ENCODE measurements at regions not wholly inside any gene's neighbourhood (a gene's known extent, or its start where the extent isn't known, plus 50 kb on each side); places are given as distances from the start of the nearest gene placed in this dataset.

GRCh38 chr22:22787151-22787550 is 100.5 kb upstream of the IGLL5 start:
- H3K9ac ChIP-seq (ENCODE audit: low read length): no peak overlapping the region
- no peak overlapping the region for H2BK120ac ChIP-seq (ENCODE audit: low read depth, low read length)
- H2BK15ac ChIP-seq (ENCODE audit: low read depth, poor library complexity, severe bottlenecking): no peak overlapping the region
- no peak overlapping the region for H2AK5ac ChIP-seq (ENCODE audit: low read length, severe bottlenecking)
- H3K23ac ChIP-seq (ENCODE audit: low read length in 2 of 2): no peak overlapping the region
- no peaks in the 10 kb centered on the region for H3K79me1 ChIP-seq (replicated peaks; ENCODE audit: low read length, poor library complexity, severe bottlenecking)
- H2BK5ac ChIP-seq (ENCODE audit: low read depth, low read length, poor library complexity, severe bottlenecking): no peak overlapping the region
- H2AFZ ChIP-seq (ENCODE audit: low read depth, low read length): no peak overlapping the region
- no peak overlapping the region for H3K27ac ChIP-seq (ENCODE audit: low read length, poor library complexity, severe bottlenecking)
- no peak for DNase-seq
- H3K4me1 ChIP-seq (ENCODE audit: control insufficient read depth, insufficient read depth, low read depth, low read length): no peaks in the 10 kb centered on the region
- H3K36me3 ChIP-seq (ENCODE audit: control insufficient read depth in 1 of 2, insufficient read depth in 2 of 2, low read depth in 1 of 2, low read length in 2 of 2): no peaks in the 10 kb centered on the region
- no peak overlapping the region for H3K14ac ChIP-seq (ENCODE audit: low read length in 2 of 2)
- H2BK12ac ChIP-seq (ENCODE audit: low read length in 2 of 2): no peak overlapping the region
- H4K8ac ChIP-seq (ENCODE audit: low read length): no peak overlapping the region
- H3K4me2 ChIP-seq (ENCODE audit: low read length, poor library complexity, severe bottlenecking): no peak overlapping the region
- H3K4me3 ChIP-seq (ENCODE audit: insufficient read depth in 1 of 2, low read depth in 1 of 2, low read length in 2 of 2): no peak overlapping the region
- no peak overlapping the region for H3K4ac ChIP-seq (ENCODE audit: low read depth in 1 of 2, low read length in 2 of 2)
- peaks cover 8 to 46% of the 10 kb centered on the region in 2 experiments for H3K27me3 ChIP-seq (ENCODE audit: control insufficient read depth in 1 of 2, insufficient read depth in 1 of 2, low read length in 2 of 2)
- H3K9me3 ChIP-seq (ENCODE audit: control insufficient read depth, low read length): no peaks in the 10 kb centered on the region
- H3K18ac ChIP-seq (ENCODE audit: low read depth in 1 of 2, low read length in 2 of 2): no peak overlapping the region
- no peak overlapping the region for H4K91ac ChIP-seq (ENCODE audit: low read length)
- 74% methylated on average over 6 of the region's 6 CpGs for WGBS

- Histone ChIP-seq H3K23ac (ENCODE audit: low read length in 2 of 2) (no peak overlapping the region), H3K4me1 (ENCODE audit: control insufficient read depth, insufficient read depth, low read depth, low read length) (no peaks in the 10 kb centered on the region), H2BK12ac (ENCODE audit: low read length in 2 of 2) (no peak overlapping the region), H4K8ac (ENCODE audit: low read length) (no peak overlapping the region), H2BK15ac (ENCODE audit: low read depth, poor library complexity, severe bottlenecking) (no peak overlapping the region), H3K14ac (ENCODE audit: low read length in 2 of 2) (no peak overlapping the region), H3K4me3 (ENCODE audit: insufficient read depth in 1 of 2, low read depth in 1 of 2, low read length in 2 of 2) (no peak overlapping the region), H3K36me3 (ENCODE audit: control insufficient read depth in 1 of 2, insufficient read depth in 2 of 2, low read depth in 1 of 2, low read length in 2 of 2) (no peaks in the 10 kb centered on the region), H3K18ac (ENCODE audit: low read depth in 1 of 2, low read length in 2 of 2) (no peak overlapping the region), H3K27me3 (ENCODE audit: control insufficient read depth in 1 of 2, insufficient read depth in 1 of 2, low read length in 2 of 2) (peaks cover 8 to 46% of the 10 kb centered on the region in 2 experiments), H2AFZ (ENCODE audit: low read depth, low read length) (no peak overlapping the region), H3K79me1 (replicated peaks; ENCODE audit: low read length, poor library complexity, severe bottlenecking) (no peaks in the 10 kb centered on the region), H3K9me3 (ENCODE audit: control insufficient read depth, low read length) (no peaks in the 10 kb centered on the region), H3K27ac (ENCODE audit: low read length, poor library complexity, severe bottlenecking) (no peak overlapping the region), H3K4me2 (ENCODE audit: low read length, poor library complexity, severe bottlenecking) (no peak overlapping the region), H3K9ac (ENCODE audit: low read length) (no peak overlapping the region), H2BK120ac (ENCODE audit: low read depth, low read length) (no peak overlapping the region), H4K91ac (ENCODE audit: low read length) (no peak overlapping the region), H3K4ac (ENCODE audit: low read depth in 1 of 2, low read length in 2 of 2) (no peak overlapping the region), H2AK5ac (ENCODE audit: low read length, severe bottlenecking) (no peak overlapping the region), H2BK5ac (ENCODE audit: low read depth, low read length, poor library complexity, severe bottlenecking) (no peak overlapping the region)
- WGBS: 63% methylated on average over 9 of the region's 9 CpGs
- peak; percentile 11 for DNase-seq
Observed at GRCh38 chr22:22787786-22788459, 99.7 kb upstream of the IGLL5 start.

DNA sequence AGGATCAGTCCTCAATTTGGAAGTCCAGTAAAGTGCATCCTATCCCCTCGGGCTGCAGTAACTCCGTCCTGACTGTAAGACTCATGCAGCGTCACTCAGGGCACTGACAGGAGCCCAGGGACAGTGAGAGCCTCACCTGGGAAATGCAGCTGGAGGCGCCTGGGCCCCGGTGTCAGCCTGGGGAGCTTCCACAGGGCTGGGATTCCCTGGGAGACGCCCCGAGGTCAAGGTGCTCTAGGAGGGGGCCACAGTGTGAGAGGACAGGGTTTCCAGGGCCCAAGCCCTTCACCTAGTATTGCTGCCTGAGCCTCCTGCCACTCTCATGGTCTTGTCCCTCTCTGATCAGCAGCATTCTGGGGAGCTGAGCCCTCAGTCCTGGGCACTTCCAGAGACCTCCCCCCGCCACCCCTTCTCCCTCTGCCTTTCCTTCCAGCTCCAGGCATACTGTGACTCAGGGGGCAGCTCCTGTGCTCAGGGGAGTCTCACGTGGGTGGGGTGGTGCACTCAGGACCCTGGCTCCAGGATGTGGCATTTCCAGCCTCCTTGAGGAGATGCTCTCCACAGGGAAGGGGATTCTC is 99.1 kb upstream of the IGLL5 start:
- Histone ChIP-seq H3K14ac (ENCODE audit: low read length in 2 of 2) (no peak overlapping the region), H3K4ac (ENCODE audit: low read depth in 1 of 2, low read length in 2 of 2) (no peak overlapping the region), H4K8ac (ENCODE audit: low read length) (no peak overlapping the region), H3K4me3 (ENCODE audit: insufficient read depth in 1 of 2, low read depth in 1 of 2, low read length in 2 of 2) (no peak overlapping the region), H2AK5ac (ENCODE audit: low read length, severe bottlenecking) (no peak overlapping the region), H3K36me3 (ENCODE audit: control insufficient read depth in 1 of 2, insufficient read depth in 2 of 2, low read depth in 1 of 2, low read length in 2 of 2) (no peaks in the 10 kb centered on the region), H2AFZ (ENCODE audit: low read depth, low read length) (no peak overlapping the region), H2BK120ac (ENCODE audit: low read depth, low read length) (no peak overlapping the region), H4K91ac (ENCODE audit: low read length) (no peak overlapping the region), H3K18ac (ENCODE audit: low read depth in 1 of 2, low read length in 2 of 2) (no peak overlapping the region), H2BK12ac (ENCODE audit: low read length in 2 of 2) (no peak overlapping the region), H3K4me1 (ENCODE audit: control insufficient read depth, insufficient read depth, low read depth, low read length) (no peaks in the 10 kb centered on the region), H3K9me3 (ENCODE audit: control insufficient read depth, low read length) (no peaks in the 10 kb centered on the region), H3K27ac (ENCODE audit: low read length, poor library complexity, severe bottlenecking) (no peak overlapping the region), H3K27me3 (ENCODE audit: control insufficient read depth in 1 of 2, insufficient read depth in 1 of 2, low read length in 2 of 2) (peaks cover 8 to 46% of the 10 kb centered on the region in 2 experiments), H2BK15ac (ENCODE audit: low read depth, poor library complexity, severe bottlenecking) (no peak overlapping the region), H3K9ac (ENCODE audit: low read length) (no peak overlapping the region), H3K4me2 (ENCODE audit: low read length, poor library complexity, severe bottlenecking) (no peak overlapping the region), H3K79me1 (replicated peaks; ENCODE audit: low read length, poor library complexity, severe bottlenecking) (no peaks in the 10 kb centered on the region), H2BK5ac (ENCODE audit: low read depth, low read length, poor library complexity, severe bottlenecking) (no peak overlapping the region), H3K23ac (ENCODE audit: low read length in 2 of 2) (no peak overlapping the region)
- DNase-seq: no peak
- WGBS: 48% methylated on average over 7 of the region's 9 CpGs

DNA sequence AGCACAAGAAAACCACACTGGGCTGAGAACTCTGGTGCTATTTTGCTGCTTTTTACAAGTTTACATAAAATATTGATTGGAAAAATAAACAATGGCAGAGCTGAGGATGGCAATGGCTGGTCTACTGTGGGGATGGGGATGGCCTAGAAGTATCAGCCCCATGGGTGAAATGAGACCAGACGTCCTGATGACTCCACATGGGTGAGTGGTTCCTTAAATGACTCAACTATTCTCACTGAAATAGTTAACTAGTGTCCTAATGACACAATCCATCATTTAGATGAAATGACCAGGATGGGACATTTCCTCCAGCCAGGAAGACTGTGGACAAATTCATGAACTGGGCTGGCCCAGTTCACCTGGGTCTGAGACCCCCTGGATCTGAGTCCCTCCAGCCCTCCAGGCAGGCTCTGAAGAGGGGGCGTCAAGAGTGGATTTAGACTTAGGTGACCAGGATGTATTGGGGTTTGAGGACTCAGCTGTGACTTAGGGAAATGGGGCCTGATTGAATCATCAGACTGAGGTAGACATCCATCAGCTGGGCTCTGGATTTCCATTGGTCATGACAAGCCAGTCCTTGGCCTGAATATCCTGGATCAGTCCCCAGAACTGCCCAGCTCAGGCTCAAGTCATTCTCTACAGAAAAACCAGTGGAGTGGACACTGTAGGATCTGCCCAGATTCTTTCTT is 98.2 kb upstream of the IGLL5 start:
- Histone ChIP-seq H3K27me3 (ENCODE audit: control insufficient read depth in 1 of 2, insufficient read depth in 1 of 2, low read length in 2 of 2) (peaks cover 8 to 41% of the 10 kb centered on the region in 2 experiments), H3K36me3 (ENCODE audit: control insufficient read depth in 1 of 2, insufficient read depth in 2 of 2, low read depth in 1 of 2, low read length in 2 of 2) (no peaks in the 10 kb centered on the region), H3K9me3 (ENCODE audit: control insufficient read depth, low read length) (no peaks in the 10 kb centered on the region), H3K14ac (ENCODE audit: low read length in 2 of 2) (no peak overlapping the region), H3K79me1 (replicated peaks; ENCODE audit: low read length, poor library complexity, severe bottlenecking) (no peaks in the 10 kb centered on the region), H2AK5ac (ENCODE audit: low read length, severe bottlenecking) (no peak overlapping the region), H3K4ac (ENCODE audit: low read depth in 1 of 2, low read length in 2 of 2) (no peak overlapping the region), H2BK12ac (ENCODE audit: low read length in 2 of 2) (no peak overlapping the region), H3K18ac (ENCODE audit: low read depth in 1 of 2, low read length in 2 of 2) (no peak overlapping the region), H3K23ac (ENCODE audit: low read length in 2 of 2) (no peak overlapping the region), H4K8ac (ENCODE audit: low read length) (no peak overlapping the region), H3K9ac (ENCODE audit: low read length) (no peak overlapping the region), H2BK5ac (ENCODE audit: low read depth, low read length, poor library complexity, severe bottlenecking) (no peak overlapping the region), H2BK120ac (ENCODE audit: low read depth, low read length) (no peak overlapping the region), H3K27ac (ENCODE audit: low read length, poor library complexity, severe bottlenecking) (no peak overlapping the region), H2BK15ac (ENCODE audit: low read depth, poor library complexity, severe bottlenecking) (no peak overlapping the region), H3K4me3 (ENCODE audit: insufficient read depth in 1 of 2, low read depth in 1 of 2, low read length in 2 of 2) (no peak overlapping the region), H3K4me2 (ENCODE audit: low read length, poor library complexity, severe bottlenecking) (no peak overlapping the region), H2AFZ (ENCODE audit: low read depth, low read length) (no peak overlapping the region), H4K91ac (ENCODE audit: low read length) (no peak overlapping the region), H3K4me1 (ENCODE audit: control insufficient read depth, insufficient read depth, low read depth, low read length) (no peaks in the 10 kb centered on the region)
- WGBS: 42% methylated on average over 2 of the region's 2 CpGs
- DNase-seq: no peak

Data from mesenchymal stem cell (in vitro differentiated cells and primary cell).